Endodermal cell (in vitro differentiated cells): ENCODE measurements at regions not wholly inside any gene's neighbourhood (a gene's known extent, or its start where the extent isn't known, plus 50 kb on each side); places are given as distances from the start of the nearest gene placed in this dataset.
A peak's percentile ranks its signal among the peaks of the same experiment; 100 is the strongest.

Experiments
- DNase-seq: peaks from one replicate; pipeline ENCODE4 v3.0.0-alpha.2; 2017
- H3K27ac ChIP-seq: 2 replicates; pipeline ENCODE4 v1.5.1; 2013; ENCODE audit warnings: mild to moderate bottlenecking, low read depth, low read length, moderate library complexity
- H3K27me3 ChIP-seq: 2 replicates; pipeline ENCODE4 v1.6.1; 2013; ENCODE audit warnings: mild to moderate bottlenecking, low read length, moderate library complexity; ENCODE audit not compliant: insufficient read depth, control insufficient read depth, poor library complexity, severe bottlenecking
- H3K36me3 ChIP-seq: 2 replicates; pipeline ENCODE4 v1.7.0; 2013; ENCODE audit warnings: mild to moderate bottlenecking, low read length, moderate library complexity; ENCODE audit not compliant: control insufficient read depth, insufficient read depth
- H3K4me1 ChIP-seq: one replicate; pipeline ENCODE4 v1.7.0; 2013; ENCODE audit warnings: low read length; ENCODE audit not compliant: control insufficient read depth, insufficient read depth
- H3K4me3 ChIP-seq: 2 replicates; pipeline ENCODE4 v1.5.1; 2013; ENCODE audit warnings: mild to moderate bottlenecking, low read length, moderate library complexity
- H3K9ac ChIP-seq: 2 replicates; pipeline ENCODE4 v1.6.1; 2013; ENCODE audit warnings: mild to moderate bottlenecking, low read length, moderate library complexity; ENCODE audit not compliant: poor library complexity, severe bottlenecking; ENCODE audit errors: extremely low read depth
- H3K9me3 ChIP-seq: 2 replicates; pipeline ENCODE4 v1.6.1; 2013; ENCODE audit warnings: mild to moderate bottlenecking, low read length, moderate library complexity; ENCODE audit not compliant: control insufficient read depth
- H3K27ac Mint-ChIP-seq: 2 replicates; pipeline ENCODE4 v1.8.0; 2020; ENCODE audit warnings: mixed read lengths
- H3K27me3 Mint-ChIP-seq: 2 replicates; pipeline ENCODE4 v1.8.0; 2021; ENCODE audit warnings: mild to moderate bottlenecking, mixed read lengths; ENCODE audit not compliant: insufficient read depth
- H3K36me3 Mint-ChIP-seq: 2 replicates; pipeline ENCODE4 v1.8.0; 2020; ENCODE audit warnings: low read depth, mixed read lengths
- H3K4me1 Mint-ChIP-seq: 2 replicates; pipeline ENCODE4 v1.8.0; 2020; ENCODE audit warnings: mixed read lengths
- H3K4me3 Mint-ChIP-seq: 2 replicates; pipeline ENCODE4 v1.8.0; 2020; ENCODE audit warnings: mild to moderate bottlenecking, moderate library complexity, mixed read lengths
- H3K9me3 Mint-ChIP-seq: 2 replicates; pipeline ENCODE4 v1.8.0; 2020; ENCODE audit warnings: mild to moderate bottlenecking, mixed read lengths
- CTCF ChIP-seq: fragments of 200-600 bp; sonication (generic); conservative IDR thresholded peaks from 2 replicates; pipeline ENCODE4 v1.5.0; 2021; ENCODE audit warnings: antibody characterized with exemption, mild to moderate bottlenecking
- WGBS, 2 experiments: methylation state at CpG; one replicate each; pipeline versions ENCODE4 v1.1.5 to v1.1.7; 2013; ENCODE audit warnings: missing lambda C conversion rate in 2 of 2, mixed read lengths in 1 of 2; ENCODE audit not compliant: insufficient coverage in 1 of 2, insufficient read length in 1 of 2; 5-methylcytosine and 5-hydroxymethylcytosine counted together

DNA sequence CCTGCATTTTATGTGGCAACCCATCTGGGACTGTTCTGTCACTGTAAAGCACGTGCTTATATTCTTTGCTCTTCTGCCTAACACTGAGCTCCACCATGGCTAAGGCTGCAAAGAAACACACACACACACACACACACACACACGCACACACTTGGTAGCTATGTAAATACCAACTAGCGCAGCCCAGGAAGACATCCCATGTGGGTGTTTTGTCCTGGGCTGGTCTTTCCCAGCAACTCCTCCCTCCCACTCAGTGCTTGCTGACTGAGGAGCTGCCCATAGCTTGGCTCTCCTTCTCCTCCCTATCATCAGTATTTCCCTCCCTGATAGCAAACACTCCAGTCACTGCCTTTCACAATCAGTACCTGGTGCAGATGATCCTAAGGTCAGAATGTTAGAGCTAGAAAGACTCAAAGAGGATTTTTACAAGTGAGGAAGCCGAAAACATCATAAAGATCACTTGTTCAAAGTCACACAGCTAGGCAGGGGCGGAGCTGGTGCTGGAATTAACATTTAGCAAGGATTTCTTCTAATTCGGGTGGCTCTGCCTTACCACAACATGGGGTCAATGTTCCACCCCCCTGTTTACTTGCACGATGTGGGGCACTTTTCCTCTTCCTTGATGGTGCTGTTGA is 377.1 kb upstream of the TBL1XR1 start:
- Histone ChIP-seq H3K9me3 (no peaks in the 10 kb centered on the region), H3K27ac (no peak overlapping the region), H3K27me3 (no peaks in the 10 kb centered on the region), H3K36me3 (no peaks in the 10 kb centered on the region), H3K9ac (no peak overlapping the region), H3K4me3 (no peak overlapping the region), H3K4me1 (no peaks in the 10 kb centered on the region)
- Mint-ChIP-seq H3K9me3 (peaks cover 3% of the 10 kb centered on the region), H3K4me3 (no peak overlapping the region), H3K27me3 (no peaks in the 10 kb centered on the region), H3K4me1 (peaks cover 12% of the 10 kb centered on the region), H3K36me3 (no peaks in the 10 kb centered on the region), H3K27ac (no peak overlapping the region)
- TF ChIP-seq CTCF, result no peak
- peak; percentile 83 for DNase-seq
- 65 to 84% methylated on average over 3 to 7 of the region's 7 CpGs for WGBS, 2 experiments

DNA sequence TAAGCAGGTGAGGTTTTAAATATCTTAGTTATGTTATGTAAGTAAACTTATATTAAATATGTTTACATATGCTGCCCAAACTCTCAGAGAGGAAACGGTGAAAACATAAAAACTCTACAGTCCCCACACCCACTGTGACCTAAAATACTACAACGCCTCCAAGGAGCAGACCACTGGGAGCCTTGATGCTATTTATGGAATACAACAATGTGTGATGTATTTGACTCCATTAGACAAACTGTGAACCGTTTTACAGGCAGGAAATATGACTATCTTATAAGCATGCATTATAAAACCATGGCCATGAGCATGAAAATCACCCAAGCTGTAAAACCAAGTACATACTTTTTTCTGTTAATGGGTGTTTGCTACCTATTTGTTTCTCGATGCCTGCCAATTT is 379.5 kb upstream of the TBL1XR1 start:
- no peak for TF ChIP-seq CTCF
- Mint-ChIP-seq H3K27ac (no peak overlapping the region), H3K36me3 (no peaks in the 10 kb centered on the region), H3K4me3 (no peak overlapping the region), H3K27me3 (no peaks in the 10 kb centered on the region), H3K4me1 (peaks cover 14% of the 10 kb centered on the region), H3K9me3 (no peaks in the 10 kb centered on the region)
- H3K9ac ChIP-seq, result no peak overlapping the region
- H3K27me3 ChIP-seq, result no peaks in the 10 kb centered on the region
- DNase-seq, result no peak
- no peaks in the 10 kb centered on the region for H3K4me1 ChIP-seq
- H3K4me3 ChIP-seq, result no peak overlapping the region
- H3K9me3 ChIP-seq, result no peaks in the 10 kb centered on the region
- no peaks in the 10 kb centered on the region for H3K36me3 ChIP-seq
- WGBS, 2 experiments, result 98 to 100% methylated on average over 1 to 4 of the region's 4 CpGs
- H3K27ac ChIP-seq, result no peak overlapping the region

DNA sequence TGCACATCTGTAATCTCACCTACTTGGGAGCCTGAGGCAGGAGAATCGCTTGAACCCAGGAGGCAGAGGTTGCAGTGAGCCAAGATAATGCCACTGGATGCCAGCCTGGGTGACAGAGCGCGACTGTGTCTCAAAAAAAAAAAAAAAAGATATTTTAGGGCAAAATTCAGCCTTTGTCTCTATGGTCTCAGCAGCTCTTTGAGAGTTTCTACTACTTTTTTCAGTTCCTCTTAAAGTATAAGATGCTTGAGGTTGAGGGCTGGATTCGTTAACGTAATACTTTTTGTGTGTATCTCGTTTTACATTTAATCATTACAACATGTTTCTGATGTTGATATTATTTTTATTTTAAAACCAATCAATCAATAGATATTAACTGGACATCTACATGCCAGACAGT is 381.2 kb upstream of the TBL1XR1 start:
- no peaks in the 10 kb centered on the region for H3K4me1 ChIP-seq
- H3K27me3 ChIP-seq, result no peaks in the 10 kb centered on the region
- no peaks in the 10 kb centered on the region for H3K9me3 Mint-ChIP-seq
- H3K27ac ChIP-seq, result no peak overlapping the region
- no peak overlapping the region for H3K27ac Mint-ChIP-seq
- TF ChIP-seq CTCF, result no peak
- H3K9ac ChIP-seq, result no peak overlapping the region
- H3K4me3 ChIP-seq, result no peak overlapping the region
- no peak overlapping the region for H3K4me3 Mint-ChIP-seq
- H3K36me3 ChIP-seq, result no peaks in the 10 kb centered on the region
- peaks cover 2% of the 10 kb centered on the region for H3K36me3 Mint-ChIP-seq
- H3K4me1 Mint-ChIP-seq, result peaks cover 12% of the 10 kb centered on the region
- WGBS, 2 experiments, result 92% methylated on average over 3 of the region's 6 CpGs
- no peaks in the 10 kb centered on the region for H3K27me3 Mint-ChIP-seq
- H3K9me3 ChIP-seq, result no peaks in the 10 kb centered on the region
- DNase-seq, result no peak
